ENCODE measurements at regions not wholly inside any gene's neighbourhood (a gene's known extent, or its start where the extent isn't known, plus 50 kb on each side); places are given as distances from the start of the nearest gene placed in this dataset.

DNA sequence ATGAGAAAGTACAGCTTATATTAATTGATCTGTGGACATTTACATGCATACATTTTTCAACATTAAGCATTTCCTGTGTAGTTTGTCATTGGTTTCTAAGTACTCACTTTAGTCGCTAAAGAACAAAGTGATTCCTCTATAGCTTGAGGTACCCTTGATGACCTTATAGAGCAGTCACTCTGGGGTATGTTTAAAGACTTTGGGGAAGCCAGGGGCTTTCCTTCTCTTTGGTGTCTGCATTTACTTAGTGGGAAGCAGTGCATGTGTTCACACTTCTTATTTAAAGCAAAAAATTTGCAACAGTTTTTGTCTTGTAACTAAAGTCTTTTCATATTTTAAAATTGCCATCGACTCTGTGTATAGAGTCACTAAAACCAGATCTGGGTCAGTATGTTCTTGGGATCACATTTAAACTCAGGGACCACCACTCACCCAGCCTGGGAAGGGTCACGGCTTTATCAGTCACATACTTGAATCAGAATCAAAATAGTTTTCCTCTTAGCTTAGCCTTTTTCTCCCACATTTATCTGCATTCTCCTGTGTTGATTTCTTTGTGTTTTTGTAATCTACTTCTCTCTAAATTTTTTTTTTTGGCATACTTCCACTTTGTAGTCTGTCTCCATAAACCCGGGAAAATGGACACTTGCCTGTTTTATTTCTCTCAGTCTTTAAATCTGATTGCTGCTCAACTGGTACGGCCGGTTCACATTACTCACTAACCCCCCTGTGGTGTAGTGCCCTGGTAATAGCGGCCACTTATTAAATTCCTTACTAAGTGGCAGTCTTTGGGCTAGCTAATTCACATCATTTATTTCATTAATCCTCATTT is 143.9 kb upstream of the FBN2 start:
- TF ChIP-seq CTCF (IDR thresholded peaks at IDR 0.05; ENCODE audit: insufficient read depth, low read length) (no peak), POLR2AphosphoS5 (IDR thresholded peaks at IDR 0.05; ENCODE audit: low read depth) (no peak)
